Naive B cell (primary cell): ENCODE measurements at regions not wholly inside any gene's neighbourhood (a gene's known extent, or its start where the extent isn't known, plus 50 kb on each side); places are given as distances from the start of the nearest gene placed in this dataset.
A peak's percentile ranks its signal among the peaks of the same experiment; 100 is the strongest.
"Not testable (repeated sequence)": the region's sequence is repeated elsewhere in the genome, so short reads cannot be mapped to it uniquely, and the experiment has no call there.

Experiments
- ATAC-seq, 2 donors: fragments of 150-1000 bp; cut with Tn5 transposase; 2 replicates each; pipeline ENCODE4 v1.10.0; 2021; ENCODE audit warnings: low read depth in 2 of 2, mild to moderate bottlenecking in 2 of 2, moderate library complexity in 2 of 2
- DNase-seq: peaks from one replicate; pipeline ENCODE4 v3.0.0; 2022
- H3K27ac Mint-ChIP-seq, 6 donors: one replicate each; pipeline ENCODE4 v1.8.0; 2020 to 2022; ENCODE audit warnings: mild to moderate bottlenecking in 6 of 6, mixed read lengths in 6 of 6, moderate library complexity in 5 of 6, inconsistent platforms in 2 of 6
- H3K27me3 Mint-ChIP-seq, 3 donors: one replicate each; pipeline ENCODE4 v1.8.0; 2021 to 2022; ENCODE audit warnings: mixed read lengths in 3 of 3, mild to moderate bottlenecking in 1 of 3
- H3K36me3 Mint-ChIP-seq, 2 donors: one replicate each; pipeline ENCODE4 v1.8.0; 2020 to 2022; ENCODE audit warnings: mixed read lengths in 2 of 2, inconsistent platforms in 1 of 2, mild to moderate bottlenecking in 1 of 2
- H3K4me1 Mint-ChIP-seq, 3 donors: one replicate each; pipeline ENCODE4 v1.8.0; 2020 to 2022; ENCODE audit warnings: mixed read lengths in 3 of 3, inconsistent platforms in 1 of 3, mild to moderate bottlenecking in 1 of 3, moderate library complexity in 1 of 3
- H3K4me3 Mint-ChIP-seq, 8 donors: one replicate each; pipeline ENCODE4 v1.8.0; 2020 to 2022; ENCODE audit warnings: mild to moderate bottlenecking in 8 of 8, mixed read lengths in 8 of 8, moderate library complexity in 8 of 8, inconsistent platforms in 2 of 8
- H3K9me3 Mint-ChIP-seq, 7 donors: one replicate each; pipeline ENCODE4 v1.8.0; 2020 to 2022; ENCODE audit warnings: mixed read lengths in 7 of 7, mild to moderate bottlenecking in 5 of 7, inconsistent platforms in 2 of 7, moderate library complexity in 1 of 7

- DNase-seq (no peak), ATAC-seq (peak in 1 of 2 donors; percentile 14)
- Mint-ChIP-seq H3K27me3 (no peaks in the 10 kb centered on the region), H3K4me1 (peaks cover 4 to 8% (median 6%) of the 10 kb centered on the region in 3 donors), H3K27ac (no peak overlapping the region), H3K4me3 (no peak overlapping the region), H3K36me3 (peaks cover 0 to 5% of the 10 kb centered on the region in 2 donors), H3K9me3 (peaks cover 5 to 29% (median 20%) of the 10 kb centered on the region in 7 donors)
Observed at GRCh38 chrX:97909245-97909644, 1025.5 kb downstream of the RPA4 start.

GRCh38 chrX:97915390-97915789 lies 1031.7 kb downstream of the RPA4 start:
- not testable (repeated sequence) for H3K36me3 Mint-ChIP-seq, H3K4me3 Mint-ChIP-seq, DNase-seq, H3K27ac Mint-ChIP-seq, H3K4me1 Mint-ChIP-seq, ATAC-seq, H3K27me3 Mint-ChIP-seq
- H3K9me3 Mint-ChIP-seq, result peaks cover 5 to 22% (median 8%) of the 10 kb centered on the region in 7 donors

GRCh38 chrX:97921223-97921622 lies 1037.5 kb downstream of the RPA4 start:
- not testable (repeated sequence) for H3K36me3 Mint-ChIP-seq, H3K27me3 Mint-ChIP-seq, DNase-seq, H3K4me1 Mint-ChIP-seq, H3K4me3 Mint-ChIP-seq, ATAC-seq, H3K27ac Mint-ChIP-seq
- H3K9me3 Mint-ChIP-seq, result peaks cover 4 to 25% (median 18%) of the 10 kb centered on the region in 7 donors

- no peak for ATAC-seq
- no peaks in the 10 kb centered on the region for H3K4me1 Mint-ChIP-seq
- no peaks in the 10 kb centered on the region for H3K27me3 Mint-ChIP-seq
- no peak overlapping the region for H3K4me3 Mint-ChIP-seq
- H3K9me3 Mint-ChIP-seq, result peaks cover 0 to 9% (median 0%) of the 10 kb centered on the region in 7 donors
- no peak overlapping the region for H3K27ac Mint-ChIP-seq
- no peaks in the 10 kb centered on the region for H3K36me3 Mint-ChIP-seq
- no peak for DNase-seq
Observed at GRCh38 chrX:97931586-97931985, 1047.9 kb downstream of the RPA4 start.

- H3K36me3 Mint-ChIP-seq, result no peaks in the 10 kb centered on the region
- no peaks in the 10 kb centered on the region for H3K4me1 Mint-ChIP-seq
- DNase-seq (no peak), ATAC-seq (no peak)
- no peaks in the 10 kb centered on the region for H3K27me3 Mint-ChIP-seq
- H3K9me3 Mint-ChIP-seq, result peaks cover 0 to 5% (median 0%) of the 10 kb centered on the region in 7 donors
- H3K4me3 Mint-ChIP-seq, result no peak overlapping the region
- no peak overlapping the region for H3K27ac Mint-ChIP-seq
Observed at GRCh38 chrX:97936296-97936695, 1052.6 kb downstream of the RPA4 start.

- Mint-ChIP-seq H3K9me3 (peaks cover 0 to 3% (median 0%) of the 10 kb centered on the region in 7 donors), H3K27me3 (no peaks in the 10 kb centered on the region), H3K4me1 (no peaks in the 10 kb centered on the region), H3K4me3 (no peak overlapping the region), H3K27ac (no peak overlapping the region), H3K36me3 (no peaks in the 10 kb centered on the region)
- DNase-seq (no peak), ATAC-seq (no peak)
Observed at GRCh38 chrX:97938706-97939105, 1055.0 kb downstream of the RPA4 start.

- H3K27ac Mint-ChIP-seq, result no peak overlapping the region
- H3K36me3 Mint-ChIP-seq, result no peaks in the 10 kb centered on the region
- no peak overlapping the region for H3K4me3 Mint-ChIP-seq
- peaks cover 0 to 21% (median 4%) of the 10 kb centered on the region in 7 donors for H3K9me3 Mint-ChIP-seq
- H3K4me1 Mint-ChIP-seq, result no peaks in the 10 kb centered on the region
- H3K27me3 Mint-ChIP-seq, result no peaks in the 10 kb centered on the region
- DNase-seq (no peak), ATAC-seq (no peak)
Observed at GRCh38 chrX:97968376-97969163, 1084.9 kb downstream of the RPA4 start.

GRCh38 chrX:97984641-97985040 lies 1100.9 kb downstream of the RPA4 start:
- H3K4me3 Mint-ChIP-seq, result no peak overlapping the region
- no peaks in the 10 kb centered on the region for H3K36me3 Mint-ChIP-seq
- H3K27me3 Mint-ChIP-seq, result no peaks in the 10 kb centered on the region
- no peak overlapping the region for H3K27ac Mint-ChIP-seq
- DNase-seq, result no peak
- peaks cover 0 to 5% (median 0%) of the 10 kb centered on the region in 7 donors for H3K9me3 Mint-ChIP-seq
- ATAC-seq, result no peak
- H3K4me1 Mint-ChIP-seq, result no peaks in the 10 kb centered on the region

GRCh38 chrX:97985096-97985495 lies 1101.4 kb downstream of the RPA4 start:
- DNase-seq (no peak), ATAC-seq (no peak)
- Mint-ChIP-seq H3K4me1 (no peaks in the 10 kb centered on the region), H3K27me3 (no peaks in the 10 kb centered on the region), H3K36me3 (no peaks in the 10 kb centered on the region), H3K9me3 (peaks cover 0 to 6% (median 1%) of the 10 kb centered on the region in 7 donors), H3K27ac (no peak overlapping the region), H3K4me3 (no peak overlapping the region)

- no peak for ATAC-seq
- Mint-ChIP-seq H3K27me3 (no peaks in the 10 kb centered on the region), H3K9me3 (peaks cover 0 to 26% (median 7%) of the 10 kb centered on the region in 7 donors)
Observed at GRCh38 chrX:97987979-97988378, 1104.3 kb downstream of the RPA4 start.

GRCh38 chrX:97995834-97996233 lies 1112.1 kb downstream of the RPA4 start:
- DNase-seq, result no peak
- H3K4me1 Mint-ChIP-seq, result no peaks in the 10 kb centered on the region
- H3K4me3 Mint-ChIP-seq, result peak overlapping the region in 1 of 8 donors; percentile 53
- peaks cover 4 to 27% (median 7%) of the 10 kb centered on the region in 7 donors for H3K9me3 Mint-ChIP-seq
- H3K27me3 Mint-ChIP-seq, result no peaks in the 10 kb centered on the region
- H3K36me3 Mint-ChIP-seq, result no peaks in the 10 kb centered on the region
- no peak for ATAC-seq
- H3K27ac Mint-ChIP-seq, result no peak overlapping the region

More at GRCh38 chrX:97987979-97988378, 1104.3 kb downstream of the RPA4 start:
- no peaks in the 10 kb centered on the region for H3K4me1 Mint-ChIP-seq
- no peak overlapping the region for H3K27ac Mint-ChIP-seq
- DNase-seq, result no peak
- no peaks in the 10 kb centered on the region for H3K36me3 Mint-ChIP-seq
- no peak overlapping the region for H3K4me3 Mint-ChIP-seq

GRCh38 chrX:98028691-98029090 lies 1145.0 kb downstream of the RPA4 start:
- ATAC-seq, result no peak
- Mint-ChIP-seq H3K36me3 (no peaks in the 10 kb centered on the region), H3K4me3 (no peak overlapping the region), H3K4me1 (no peaks in the 10 kb centered on the region), H3K27me3 (no peaks in the 10 kb centered on the region), H3K9me3 (peaks cover 0 to 12% (median 5%) of the 10 kb centered on the region in 7 donors), H3K27ac (no peak overlapping the region)
- DNase-seq, result no peak

GRCh38 chrX:98029861-98030260 lies 1146.2 kb downstream of the RPA4 start:
- H3K27ac Mint-ChIP-seq, result no peak overlapping the region
- DNase-seq, result no peak
- no peak overlapping the region for H3K4me3 Mint-ChIP-seq
- H3K4me1 Mint-ChIP-seq, result no peaks in the 10 kb centered on the region
- H3K9me3 Mint-ChIP-seq, result peaks cover 0 to 12% (median 5%) of the 10 kb centered on the region in 7 donors
- no peaks in the 10 kb centered on the region for H3K36me3 Mint-ChIP-seq
- H3K27me3 Mint-ChIP-seq, result no peaks in the 10 kb centered on the region
- ATAC-seq, result no peak

- H3K27ac Mint-ChIP-seq, result no peak overlapping the region
- no peak for ATAC-seq
- H3K27me3 Mint-ChIP-seq, result no peaks in the 10 kb centered on the region
- H3K36me3 Mint-ChIP-seq, result no peaks in the 10 kb centered on the region
- no peaks in the 10 kb centered on the region for H3K4me1 Mint-ChIP-seq
- H3K4me3 Mint-ChIP-seq, result no peak overlapping the region
- DNase-seq, result no peak
- H3K9me3 Mint-ChIP-seq, result peaks cover 6 to 36% (median 13%) of the 10 kb centered on the region in 7 donors
Observed at GRCh38 chrX:98057176-98057575, 1173.5 kb downstream of the RPA4 start.
